GM19328 (cell line): ENCODE measurements at regions not wholly inside any gene's neighbourhood (a gene's known extent, or its start where the extent isn't known, plus 50 kb on each side); places are given as distances from the start of the nearest gene placed in this dataset.

ENCODE experiments used
- ATAC-seq: cut with Tn5 transposase; IDR thresholded peaks from one replicate; pipeline ENCODE4 v1.9.1; 2021; ENCODE audit warnings: mild to moderate bottlenecking, moderate library complexity; ENCODE audit not compliant: unreplicated experiment

DNA sequence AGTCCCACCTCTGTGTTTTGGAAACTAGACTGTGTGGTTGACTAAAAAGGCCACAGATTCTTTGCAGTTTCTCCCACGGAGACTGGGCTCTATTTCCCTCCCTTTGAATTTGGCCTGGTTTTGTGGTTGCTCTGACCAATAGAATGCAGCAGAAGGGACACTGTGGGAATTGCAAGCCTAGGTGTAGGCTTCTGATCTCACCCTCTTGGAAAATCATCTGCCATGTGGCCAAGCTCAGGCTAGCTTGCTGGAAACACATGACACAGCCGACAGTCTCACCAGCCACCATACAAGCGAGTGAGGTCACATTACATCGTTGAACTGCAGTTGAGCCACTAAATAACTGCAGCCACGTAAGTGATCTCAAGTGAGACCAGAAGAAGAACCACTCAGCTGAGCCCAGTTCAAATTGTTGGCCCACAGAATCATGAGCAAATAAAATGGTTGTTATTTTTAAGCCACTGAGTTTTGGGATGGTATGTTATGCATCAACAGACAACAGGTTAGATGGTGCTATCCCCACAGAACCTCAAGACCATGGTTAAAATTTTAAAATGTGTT lies 319.1 kb upstream of the MEX3C start:
- no peak for ATAC-seq

DNA sequence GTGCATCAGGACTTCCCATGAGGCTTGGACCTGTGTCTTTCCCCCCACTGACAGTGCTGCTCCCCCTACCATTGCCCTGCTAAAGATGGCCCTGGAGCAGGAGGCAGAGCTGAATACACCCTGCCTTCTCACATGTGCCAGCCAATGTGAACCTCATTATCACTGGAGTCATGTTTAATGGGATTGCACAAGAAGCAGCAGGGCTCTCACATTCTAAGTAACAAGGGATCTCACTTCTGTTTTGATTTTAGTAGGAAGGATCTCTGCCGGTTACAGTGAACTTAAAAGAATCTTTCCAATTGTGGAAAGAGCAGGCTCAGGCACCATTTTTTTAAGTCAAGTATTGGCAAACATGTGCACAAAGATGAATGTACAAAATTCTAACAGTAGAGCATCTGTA lies 322.1 kb upstream of the MEX3C start:
- ATAC-seq: no peak

DNA sequence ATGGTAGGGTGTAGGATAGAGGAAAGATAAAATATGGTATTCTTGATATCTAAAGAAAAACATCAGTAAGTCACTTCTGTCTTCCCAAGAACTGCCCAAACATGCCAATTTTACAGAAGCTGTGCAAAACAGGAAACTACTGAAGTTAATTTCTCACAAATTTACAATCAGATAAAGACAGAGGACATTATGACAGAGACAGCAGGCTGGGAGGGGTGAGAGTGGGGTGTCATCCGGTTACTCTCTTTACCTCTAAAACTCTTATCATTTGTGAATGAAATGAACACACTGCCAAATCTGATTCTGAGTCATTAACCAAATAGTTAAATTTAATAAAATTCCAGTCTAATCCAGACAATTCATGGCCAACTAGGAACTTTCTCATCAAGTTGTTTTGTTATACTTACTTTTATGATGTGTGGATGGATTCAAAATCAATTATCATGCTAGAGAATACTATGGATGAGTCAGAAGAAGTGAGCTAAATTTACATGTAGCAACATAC lies 323.2 kb upstream of the MEX3C start:
- no peak for ATAC-seq

DNA sequence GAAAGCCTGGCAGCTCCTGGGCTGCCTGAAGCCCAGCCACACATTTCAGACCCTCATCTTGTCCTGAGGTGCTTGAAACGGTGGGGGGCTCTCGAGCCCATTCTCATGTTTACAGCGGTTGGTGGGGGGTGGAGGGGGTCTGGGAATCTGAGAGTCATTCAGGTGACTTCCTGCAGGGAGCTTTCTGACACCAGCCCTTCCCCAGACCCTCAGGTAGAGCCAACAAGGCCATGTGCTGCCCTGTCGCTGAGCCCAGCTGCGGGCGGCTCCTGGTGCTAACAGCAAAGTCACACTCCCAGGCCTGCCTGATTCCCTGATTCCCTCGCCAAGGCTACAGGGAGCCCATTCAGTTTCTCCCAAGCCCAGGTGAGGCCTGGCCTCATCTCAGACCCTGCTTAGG lies 324.9 kb upstream of the MEX3C start:
- ATAC-seq: no peak

DNA sequence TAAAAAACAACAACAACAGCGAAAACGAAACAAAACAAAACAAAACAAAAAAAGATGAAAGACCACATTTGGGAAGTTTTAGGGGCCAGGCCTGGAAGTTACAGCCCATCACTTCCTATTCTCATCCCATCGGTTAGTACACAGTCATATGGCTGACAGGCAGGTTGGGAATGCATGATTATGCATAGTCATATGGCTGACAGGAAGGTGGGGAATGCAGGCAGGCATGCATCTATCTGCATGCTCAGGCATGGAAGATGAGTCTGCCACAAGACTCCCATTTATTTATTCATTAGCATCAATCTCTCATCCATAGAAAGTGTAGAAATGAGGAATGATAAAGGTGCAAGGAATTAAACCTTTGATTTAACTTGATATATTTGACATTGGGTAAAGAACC lies 325.3 kb upstream of the MEX3C start:
- no peak for ATAC-seq

DNA sequence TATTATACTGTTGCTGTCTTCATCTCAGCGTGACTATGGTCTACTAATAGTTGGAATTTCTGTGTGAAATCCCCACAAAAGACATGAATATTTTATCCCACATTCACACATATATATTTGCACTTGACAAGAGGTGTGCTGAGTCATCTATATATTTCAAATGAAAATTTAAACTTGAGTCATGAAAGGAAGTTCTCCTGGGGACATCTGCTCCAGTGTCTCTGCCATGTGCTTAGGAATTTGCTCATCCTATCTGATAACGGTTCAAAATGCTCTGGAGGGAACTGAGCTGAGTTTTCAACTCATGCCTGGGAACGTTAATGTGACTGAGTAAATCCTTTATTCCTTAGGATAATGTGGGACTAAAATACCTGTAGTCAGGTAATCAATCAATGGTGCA lies 326.2 kb upstream of the MEX3C start:
- ATAC-seq: no peak

DNA sequence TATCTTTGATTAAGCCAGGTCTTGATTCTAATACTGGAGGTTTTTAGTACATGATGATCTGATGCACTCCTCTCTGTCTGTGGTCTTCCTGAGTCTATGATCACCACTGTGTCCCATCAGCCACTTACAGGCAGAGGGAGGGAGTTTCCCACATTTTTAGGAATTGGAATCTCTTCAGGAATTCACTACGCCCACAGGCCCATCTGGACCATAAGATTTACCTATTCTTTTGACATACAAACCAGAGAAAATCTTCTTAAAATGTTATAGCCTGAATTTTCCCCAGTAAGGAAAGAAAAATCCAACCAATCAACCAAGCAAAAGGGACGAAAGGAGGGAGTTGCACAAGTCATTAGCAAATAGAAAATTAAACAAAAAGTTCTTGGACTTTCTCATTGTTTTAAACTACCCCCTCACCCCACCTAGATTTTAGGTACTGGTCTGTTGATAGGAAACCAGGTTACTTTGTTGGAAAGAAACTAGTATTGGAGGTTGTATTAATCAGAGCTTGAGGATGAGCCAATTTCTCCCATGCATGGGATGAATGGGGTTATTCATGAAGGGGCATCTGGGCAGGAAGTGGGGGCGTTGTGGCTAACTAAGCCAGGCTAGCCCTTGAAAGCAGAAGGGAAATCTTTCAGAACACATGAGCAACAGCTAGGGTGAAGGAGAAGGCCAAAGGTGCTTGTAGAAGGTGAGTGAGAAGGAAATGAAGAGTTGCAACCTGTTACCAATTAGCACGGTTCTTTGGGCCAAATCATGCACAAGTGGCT lies 328.2 kb upstream of the MEX3C start:
- no peak for ATAC-seq

DNA sequence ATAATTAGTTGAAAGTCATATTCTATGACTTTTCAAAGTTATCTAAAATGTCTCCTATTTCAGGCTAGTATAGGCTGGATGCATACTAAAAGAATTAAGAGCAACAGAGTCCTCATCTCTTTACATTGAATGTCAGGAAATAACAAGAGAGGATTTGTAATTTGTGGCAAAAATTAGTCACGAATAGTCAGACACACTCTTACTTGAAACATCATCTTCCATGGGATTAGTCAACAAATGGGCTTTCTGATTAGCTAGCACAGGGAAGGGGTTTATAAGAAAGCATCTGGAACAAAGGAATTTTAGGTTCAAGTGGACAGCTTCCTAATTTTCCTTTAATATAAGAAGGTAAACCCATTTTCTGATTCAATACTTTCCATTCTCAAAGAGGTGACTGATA lies 330.3 kb upstream of the MEX3C start:
- no peak for ATAC-seq

DNA sequence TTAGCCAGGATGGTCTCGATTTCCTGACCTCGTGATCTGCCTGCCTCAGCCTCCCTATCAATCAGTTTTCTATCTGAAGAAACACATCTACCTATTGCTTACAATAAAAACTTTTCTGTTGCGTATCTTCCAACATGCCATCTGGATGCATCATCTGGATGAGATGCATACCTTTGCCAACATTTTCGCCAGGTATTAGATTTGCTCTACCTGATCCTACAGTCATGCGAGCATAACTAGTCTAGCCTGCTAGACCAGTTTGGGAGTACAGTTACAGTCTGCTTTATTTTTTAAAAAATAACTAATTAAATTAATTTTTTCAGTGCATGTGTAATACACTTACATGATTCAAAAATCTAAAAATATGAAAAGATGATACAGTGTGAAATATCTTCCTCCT lies 334.0 kb upstream of the MEX3C start:
- no peak for ATAC-seq

DNA sequence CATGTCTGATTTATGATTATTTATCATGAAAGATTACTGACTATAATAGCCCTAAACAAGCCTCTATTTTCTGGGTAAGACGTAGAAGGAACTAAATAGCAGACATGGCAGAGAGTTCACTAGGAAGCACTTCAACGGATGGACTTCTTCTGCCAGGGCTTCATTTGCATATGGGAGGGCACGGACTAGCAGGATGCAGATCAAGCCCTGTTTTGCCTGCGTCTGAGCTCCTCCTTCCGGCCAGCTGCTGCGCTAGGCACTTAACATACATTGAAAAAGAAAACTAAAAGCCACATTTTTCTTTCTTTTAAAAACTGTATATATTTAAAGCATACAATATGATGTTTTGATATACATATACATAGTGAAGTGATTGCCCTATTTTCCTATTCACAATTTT lies 340.0 kb upstream of the MEX3C start:
- peak; percentile 75 for ATAC-seq

DNA sequence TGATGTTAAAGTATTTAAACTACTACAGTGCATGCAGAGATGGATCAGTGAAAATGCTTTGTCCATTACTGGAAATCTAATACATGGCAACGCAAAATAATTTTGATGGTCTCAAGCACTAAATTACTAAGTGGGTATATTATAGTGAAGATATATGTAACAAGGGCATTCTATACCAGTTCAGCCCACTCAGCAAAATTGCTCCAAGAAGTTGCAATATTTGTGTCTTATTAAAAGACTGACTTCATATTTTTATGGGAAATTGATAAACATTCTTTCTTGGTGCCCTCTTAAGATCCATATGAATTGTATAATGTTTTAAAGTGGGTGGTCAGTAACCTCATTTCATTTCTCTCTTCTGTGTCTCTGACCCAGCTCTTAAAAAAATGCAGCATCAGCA lies 343.1 kb upstream of the MEX3C start:
- ATAC-seq: no peak

DNA sequence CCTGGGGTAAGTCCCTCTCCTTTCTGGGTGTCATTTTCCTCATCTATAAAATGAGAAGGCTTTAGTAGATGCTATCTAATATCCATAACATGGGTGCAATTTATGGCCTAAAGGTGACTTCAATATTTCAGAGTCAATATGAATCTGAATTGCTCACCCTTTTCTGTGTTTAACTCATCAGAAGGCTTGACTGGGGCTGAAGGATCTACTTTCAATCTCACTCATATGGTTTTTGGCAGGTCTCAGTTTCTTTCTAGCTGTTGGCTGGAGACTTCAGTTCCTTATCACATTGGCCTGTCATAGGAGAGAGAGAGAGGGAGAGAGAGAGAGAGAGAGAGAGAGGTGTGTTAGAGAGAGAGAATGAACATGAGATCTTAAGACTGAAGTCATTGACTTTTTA lies 343.7 kb upstream of the MEX3C start:
- no peak for ATAC-seq

DNA sequence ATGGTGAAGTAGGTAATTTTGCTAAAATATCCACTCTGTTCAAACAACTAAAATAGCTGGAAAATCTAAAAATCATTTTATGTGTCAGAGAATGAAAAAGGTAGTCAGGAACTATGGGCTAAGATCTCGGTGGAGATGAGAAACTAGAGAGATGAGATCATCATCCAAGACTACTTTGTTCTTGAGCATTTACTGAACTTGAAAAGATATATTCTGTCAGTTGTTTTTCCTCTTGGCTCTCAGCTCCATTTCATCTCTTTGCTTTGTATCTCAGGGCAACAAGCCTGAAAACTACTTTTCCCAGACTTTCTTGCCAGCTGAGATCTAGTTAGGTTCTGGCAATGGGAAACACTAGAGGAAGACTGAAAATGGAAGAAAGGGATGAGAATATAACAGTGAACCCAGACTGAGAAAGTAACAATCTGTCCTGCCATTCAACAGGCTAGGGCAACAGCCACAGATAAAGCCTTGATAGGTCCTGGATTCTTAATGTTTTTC lies 346.2 kb upstream of the MEX3C start:
- no peak for ATAC-seq

DNA sequence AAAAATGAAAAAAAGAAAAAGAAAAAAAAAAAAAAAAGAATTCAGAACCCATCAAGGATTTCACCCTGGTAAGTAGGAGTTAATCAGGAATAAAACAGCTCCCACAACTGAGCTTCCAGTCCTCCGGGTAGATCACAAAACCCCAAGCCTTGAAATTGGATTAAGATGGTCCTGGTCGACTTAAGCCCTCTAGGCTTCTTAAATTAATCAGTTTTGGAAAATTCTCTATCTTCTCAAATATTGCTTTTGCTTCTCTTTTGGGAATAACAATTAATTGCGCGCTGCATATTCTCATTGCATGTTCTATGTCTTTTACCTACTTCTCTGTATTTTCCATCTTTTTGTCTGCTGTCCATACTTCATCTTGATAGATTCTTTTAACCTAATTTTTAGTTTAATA lies 348.0 kb upstream of the MEX3C start:
- no peak for ATAC-seq

DNA sequence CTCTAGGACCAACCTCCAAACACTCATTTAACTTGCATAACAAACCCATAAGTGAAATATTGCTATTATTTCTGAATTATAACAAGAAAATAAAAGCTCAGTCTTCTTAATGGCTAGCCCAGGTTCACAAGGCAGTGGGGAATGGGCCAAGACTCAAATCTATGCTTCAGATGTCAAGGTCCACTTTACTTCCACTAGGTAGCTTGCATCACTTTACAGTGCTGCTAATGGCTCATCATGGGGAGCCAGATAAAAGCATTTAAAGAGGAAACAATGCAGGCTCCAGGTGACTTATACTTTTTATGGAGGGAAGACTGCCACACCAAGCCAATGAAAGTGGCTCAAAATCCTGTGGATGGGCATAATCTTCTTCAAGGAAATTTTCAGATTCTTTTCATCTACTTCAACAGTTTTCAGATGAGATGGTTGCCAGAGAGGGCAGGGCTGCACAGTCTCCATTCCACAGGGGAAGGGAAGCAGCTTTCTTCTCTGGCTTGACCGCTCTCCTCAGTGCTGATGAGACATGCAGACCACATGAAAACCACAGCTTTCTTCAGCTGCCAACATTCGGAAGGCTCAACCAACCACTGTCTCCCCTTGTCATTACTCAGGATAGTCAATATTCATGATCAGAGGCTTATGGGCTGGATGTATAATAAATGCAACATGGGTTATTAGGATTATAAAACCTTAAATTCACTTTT lies 361.9 kb upstream of the MEX3C start:
- no peak for ATAC-seq

DNA sequence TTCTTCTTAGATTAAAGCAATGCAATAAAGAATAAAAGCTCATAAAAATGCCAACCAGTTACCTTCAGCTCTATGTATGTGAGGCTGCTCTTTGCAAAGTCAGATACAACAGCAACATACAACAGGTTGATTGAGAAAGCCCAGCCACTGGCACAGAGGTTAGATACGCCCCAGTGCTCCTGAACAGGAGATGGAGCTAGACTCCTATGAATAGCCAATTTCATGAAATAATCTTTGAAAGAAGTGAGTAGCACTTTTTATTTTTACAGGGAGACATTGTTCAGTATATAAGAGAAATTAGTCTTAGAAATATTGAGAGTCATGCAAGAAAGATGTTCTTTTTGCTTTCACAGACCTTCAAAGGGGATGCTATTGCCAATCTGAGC lies 362.4 kb upstream of the MEX3C start:
- no peak for ATAC-seq

DNA sequence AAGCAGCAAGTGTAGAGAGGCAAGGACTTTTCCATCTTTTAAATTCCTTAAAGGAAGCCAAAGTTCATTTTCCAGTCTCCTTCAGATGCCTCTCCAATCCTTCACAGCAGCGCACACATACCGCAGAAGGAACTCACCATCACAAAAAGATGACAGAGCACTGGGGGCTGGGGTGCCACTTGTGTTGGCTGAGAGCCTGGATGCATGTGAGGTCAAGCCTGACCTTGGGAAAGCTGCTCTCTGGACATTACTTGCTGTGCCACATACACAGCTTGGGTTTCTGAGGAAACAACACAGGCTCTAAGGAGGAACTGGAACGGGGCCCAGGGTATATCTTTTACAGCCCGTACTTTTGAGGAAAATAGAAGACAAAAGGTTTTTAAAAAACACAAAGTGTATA lies 364.3 kb upstream of the MEX3C start:
- ATAC-seq: no peak

DNA sequence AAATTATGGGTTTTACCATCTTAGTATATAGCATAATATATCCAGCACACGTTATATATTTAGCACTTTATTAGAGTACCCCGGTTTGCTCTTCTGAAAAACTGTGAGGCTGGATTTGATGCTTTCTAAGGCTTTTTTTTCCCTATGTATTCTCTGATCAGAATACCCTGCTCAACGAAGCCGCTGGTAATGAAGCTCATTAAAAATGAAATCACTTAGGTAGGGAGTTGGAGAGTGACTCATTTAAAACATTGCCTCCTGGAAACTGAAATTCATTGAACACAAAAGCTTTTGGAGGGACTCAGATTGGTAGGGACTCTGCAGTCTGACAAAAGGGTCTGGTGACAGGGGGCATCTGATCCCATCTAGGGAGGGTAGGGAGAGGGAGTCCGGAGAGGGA lies 365.4 kb upstream of the MEX3C start:
- ATAC-seq: no peak

DNA sequence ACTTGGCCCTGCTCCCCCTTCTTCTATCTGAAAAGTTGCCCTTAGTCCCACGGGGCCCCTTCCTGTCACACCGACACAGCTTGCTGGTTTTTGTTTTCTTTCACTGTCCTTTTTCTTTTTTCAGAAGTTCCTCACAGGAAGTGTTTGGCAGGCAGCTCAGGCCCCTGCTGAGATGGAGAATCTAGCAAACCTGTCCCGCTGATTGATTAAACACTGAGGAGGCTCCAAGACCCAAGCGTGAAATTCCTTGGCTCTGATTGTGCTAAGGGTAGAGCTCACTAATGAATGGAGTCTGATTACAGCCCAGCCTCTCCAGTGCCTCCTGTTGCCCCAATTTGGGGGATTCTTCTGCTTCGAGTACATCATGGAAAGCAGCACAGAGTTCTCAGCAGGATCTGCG lies 365.9 kb upstream of the MEX3C start:
- ATAC-seq: no peak

DNA sequence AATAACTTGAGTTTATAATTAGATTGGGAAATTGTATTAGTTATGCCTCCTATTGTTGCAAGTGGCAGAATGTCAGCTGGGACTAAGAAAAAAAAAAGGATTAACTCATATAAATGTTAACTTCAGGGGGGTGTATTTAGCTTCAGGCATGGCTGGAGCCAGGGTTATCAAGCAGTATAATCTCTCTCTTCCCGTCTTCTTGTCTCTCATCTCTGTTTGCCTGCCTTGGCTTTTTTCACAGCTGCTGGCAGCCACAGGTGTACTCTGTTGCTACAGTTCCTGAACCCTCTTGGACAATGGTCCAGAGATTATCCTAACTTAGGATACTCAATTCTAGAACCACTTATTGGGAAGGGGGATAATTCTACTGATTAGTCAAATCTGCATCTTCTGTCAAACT lies 370.7 kb upstream of the MEX3C start:
- no peak for ATAC-seq

DNA sequence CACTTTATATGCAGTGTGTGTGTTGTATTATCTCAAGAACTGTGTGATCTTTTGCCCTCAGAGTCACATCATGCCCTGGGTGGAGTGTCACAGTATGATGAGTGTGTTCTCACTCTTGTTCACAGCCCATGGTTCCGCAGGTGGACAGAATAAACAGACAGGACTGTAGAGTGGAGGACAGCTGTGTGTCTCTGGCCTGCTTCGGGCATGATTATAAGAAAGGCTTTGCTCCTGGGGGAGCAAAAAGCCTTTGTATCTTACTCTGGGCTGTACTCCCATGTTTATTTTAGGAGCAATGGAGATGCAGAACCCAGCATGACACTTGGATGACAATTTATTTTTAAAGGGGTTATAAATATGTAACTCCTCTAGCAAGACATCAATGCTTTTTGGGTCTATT lies 371.7 kb upstream of the MEX3C start:
- no peak for ATAC-seq

DNA sequence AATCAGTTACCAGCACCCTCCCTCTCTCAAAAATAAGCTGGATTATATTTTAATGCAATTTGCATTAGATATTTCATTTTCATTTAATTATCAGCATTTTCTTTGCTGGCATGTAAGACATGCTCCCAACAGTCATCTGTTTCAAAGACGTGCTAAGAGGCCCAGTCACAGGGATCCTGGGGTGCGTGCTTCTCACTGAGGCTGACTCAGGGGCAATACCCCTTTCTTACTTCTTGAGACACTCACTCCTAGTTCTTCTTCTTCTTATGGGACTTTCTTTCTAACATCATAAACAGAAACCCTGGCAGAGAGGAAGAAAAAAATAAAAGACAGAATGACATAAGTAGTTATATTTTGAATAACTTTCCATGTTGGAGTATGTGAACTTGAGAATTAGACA lies 372.1 kb upstream of the MEX3C start:
- ATAC-seq: no peak
